ENCODE measurements at regions not wholly inside any gene's neighbourhood (a gene's known extent, or its start where the extent isn't known, plus 50 kb on each side); places are given as distances from the start of the nearest gene placed in this dataset.

- TF ChIP-seq ZC3H13 (CRISPR knock-in tag; IDR thresholded peaks at IDR 0.05) (no peak), ZNF468 (CRISPR knock-in tag; IDR thresholded peaks at IDR 0.05) (no peak), GLI4 (CRISPR knock-in tag; IDR thresholded peaks at IDR 0.05; ENCODE audit: borderline replicate concordance) (no peak), BORCS8-MEF2B (CRISPR knock-in tag; IDR thresholded peaks at IDR 0.05) (no peak), ZNF841 (CRISPR knock-in tag; IDR thresholded peaks at IDR 0.05; ENCODE audit: borderline replicate concordance) (no peak), ZNF510 (CRISPR knock-in tag; IDR thresholded peaks at IDR 0.05; ENCODE audit: low read depth) (no peak), ZNF737 (CRISPR knock-in tag; IDR thresholded peaks at IDR 0.05; ENCODE audit: borderline replicate concordance) (no peak), ARNT (IDR thresholded peaks at IDR 0.05) (no peak), ELF3 (CRISPR knock-in tag; IDR thresholded peaks at IDR 0.05) (no peak), SMAD3 (CRISPR knock-in tag; IDR thresholded peaks at IDR 0.05) (no peak), ZNF251 (CRISPR knock-in tag; IDR thresholded peaks at IDR 0.05) (no peak), ZNF557 (CRISPR knock-in tag; IDR thresholded peaks at IDR 0.05) (no peak), SRSF1 (optimal IDR thresholded peaks at IDR 0.05; ENCODE audit: low read depth, low read length) (no peak), SNAPC2 (CRISPR knock-in tag; IDR thresholded peaks at IDR 0.05) (no peak)
Observed at GRCh38 chr1:214933375-214933774, 149.2 kb upstream of the KCNK2 start (continued).

GRCh38 chr1:214934045-214934444 is 148.5 kb upstream of the KCNK2 start:
- Histone ChIP-seq H2AFZ (ENCODE audit: low read length) (no peak overlapping the region), H3K4me2 (ENCODE audit: low read depth, low read length) (no peak overlapping the region), H3K27ac (ENCODE audit: extremely low read length, insufficient read depth, low read length) (no peak overlapping the region), H3K27me3 (ENCODE audit: control insufficient read depth in 1 of 2, insufficient read depth in 2 of 2, low read length in 2 of 2) (no peaks in the 10 kb centered on the region), H3K9ac (ENCODE audit: insufficient read depth, low read depth, low read length) (no peak overlapping the region), H3K4me3 (replicated peaks in 1 of 3; ENCODE audit: insufficient read depth in 1 of 3, low read depth in 2 of 3, low read length in 3 of 3) (no peak overlapping the region), H3K79me2 (ENCODE audit: insufficient read depth, low read length) (no peaks in the 10 kb centered on the region), H3K4me1 (ENCODE audit: insufficient read depth, low read length) (no peaks in the 10 kb centered on the region), H3K36me3 (replicated peaks in 1 of 2; ENCODE audit: control insufficient read depth in 1 of 2, insufficient read depth in 2 of 2, low read length in 2 of 2) (no peaks in the 10 kb centered on the region), H4K20me1 (ENCODE audit: insufficient read depth, low read length) (no peaks in the 10 kb centered on the region), H3K9me3 (ENCODE audit: low read length) (no peaks in the 10 kb centered on the region)
- intact Hi-C loops (cut with micrococcal nuclease; ENCODE audit: unreplicated experiment) (no loop called here), in situ Hi-C loops (cut with HindIII; ENCODE audit: extremely low pct_ligation_motif_present, low pct_unique_long_range_greater_than_20kb) (no loop called here)
- WGBS (ENCODE audit: low lambda C conversion rate) = 3% methylated on average over 6 of the region's 6 CpGs
- DNase-seq (ENCODE audit: low spot score) = no peak
- FAIRE-seq = no peak
- ChIA-PET POLR2A (no interaction called here), CTCF (ENCODE audit: low intra/inter-chr PET ratio, low total read pairs) (no interaction called here)
- no peak for TF ChIP-seq GABPA (IDR thresholded peaks at IDR 0.05; ENCODE audit: low read depth, low read length)
- TF ChIP-seq GABPA (CRISPR knock-in tag; IDR thresholded peaks at IDR 0.05; ENCODE audit: low read depth) = no peak
- no peak for TF ChIP-seq ZSCAN25 (CRISPR knock-in tag; IDR thresholded peaks at IDR 0.05)
- no peak for TF ChIP-seq MEIS2 (CRISPR knock-in tag; IDR thresholded peaks at IDR 0.05)
- TF ChIP-seq KLF13 (CRISPR knock-in tag; IDR thresholded peaks at IDR 0.05) = no peak
- TF ChIP-seq PRDM10 (CRISPR knock-in tag; IDR thresholded peaks at IDR 0.05; ENCODE audit: low read depth) = no peak
- ATAC-seq = no peak
- no TSS peak for BruUV-seq (replicated peaks)

All from HepG2 (cell line).